ENCODE measurements at regions not wholly inside any gene's neighbourhood (a gene's known extent, or its start where the extent isn't known, plus 50 kb on each side); places are given as distances from the start of the nearest gene placed in this dataset.
"Not testable (repeated sequence)": the region's sequence is repeated elsewhere in the genome, so short reads cannot be mapped to it uniquely, and the experiment has no call there.

DNA sequence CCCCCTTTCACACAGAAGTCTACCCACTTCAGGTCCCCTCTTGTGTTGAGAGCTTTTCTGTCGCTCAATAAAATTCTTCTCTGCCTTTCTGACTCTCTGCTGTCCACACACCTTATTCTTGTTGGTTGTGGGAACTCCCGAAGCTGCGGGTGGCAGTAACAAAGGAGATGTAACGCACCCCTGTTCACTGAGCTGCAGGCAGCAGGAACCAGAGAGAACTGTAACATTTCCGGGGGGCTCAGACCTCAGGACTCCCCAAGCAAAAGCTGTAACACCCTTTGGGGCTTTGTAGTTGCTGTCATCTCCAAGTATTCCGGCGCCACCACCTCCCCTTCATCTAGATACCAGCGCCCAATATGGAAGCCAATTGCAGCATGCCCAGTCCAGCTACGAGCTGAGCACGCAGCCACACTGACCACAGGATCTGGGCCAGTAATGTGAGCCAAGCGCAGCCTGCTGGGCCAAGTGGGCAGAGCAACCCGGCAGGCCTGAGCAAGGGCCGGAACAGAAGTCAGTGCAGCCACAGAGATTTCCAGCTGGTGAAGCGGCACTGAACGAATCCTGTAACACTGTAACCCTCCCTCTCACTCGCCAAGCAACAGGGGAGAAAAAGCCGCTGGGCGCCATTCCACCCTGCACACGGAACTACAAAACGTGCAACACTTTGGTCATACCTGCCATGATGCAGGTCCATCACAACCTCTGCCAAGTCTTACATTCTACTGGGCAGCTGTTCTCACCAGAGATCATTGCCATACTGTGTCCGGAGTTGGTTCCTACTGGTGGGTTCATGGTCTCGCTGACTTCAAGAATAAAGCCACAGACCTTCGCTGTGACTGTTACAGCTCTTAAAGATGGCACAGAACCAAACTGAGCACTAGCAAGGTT, 194.3 kb downstream of the SPATA31A6 start:
- DNase-seq (ENCODE audit: low spot score): not testable (repeated sequence)

GRCh38 chr9:42378418-42378815, 195.0 kb downstream of the SPATA31A6 start:
- DNase-seq (ENCODE audit: low spot score): no peak

DNA sequence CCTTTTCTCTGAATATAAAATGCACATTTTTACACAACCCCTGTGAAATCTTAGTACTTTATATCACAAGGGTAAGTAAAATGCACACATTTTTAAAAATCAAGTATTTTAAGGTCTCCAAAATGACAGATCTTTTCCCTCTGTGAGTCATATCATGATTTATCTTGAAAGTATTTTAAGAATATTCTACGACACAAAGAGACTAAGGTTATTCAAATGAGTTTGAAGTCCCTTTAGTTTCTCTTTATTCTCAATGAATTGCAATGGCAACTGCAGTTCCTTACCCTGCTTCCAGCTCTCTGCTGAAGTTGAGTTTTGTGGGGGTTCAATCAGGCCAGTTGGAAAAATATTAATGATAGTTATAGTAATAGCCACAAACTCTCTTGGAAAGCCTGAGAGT, 196.1 kb downstream of the SPATA31A6 start:
- not testable (repeated sequence) for DNase-seq (ENCODE audit: low spot score)

GRCh38 chr9:42384585-42384984, 201.1 kb downstream of the SPATA31A6 start:
- DNase-seq (ENCODE audit: low spot score): not testable (repeated sequence)

GRCh38 chr9:42385574-42386120, 202.2 kb downstream of the SPATA31A6 start:
- not testable (repeated sequence) for DNase-seq (ENCODE audit: low spot score)

DNA sequence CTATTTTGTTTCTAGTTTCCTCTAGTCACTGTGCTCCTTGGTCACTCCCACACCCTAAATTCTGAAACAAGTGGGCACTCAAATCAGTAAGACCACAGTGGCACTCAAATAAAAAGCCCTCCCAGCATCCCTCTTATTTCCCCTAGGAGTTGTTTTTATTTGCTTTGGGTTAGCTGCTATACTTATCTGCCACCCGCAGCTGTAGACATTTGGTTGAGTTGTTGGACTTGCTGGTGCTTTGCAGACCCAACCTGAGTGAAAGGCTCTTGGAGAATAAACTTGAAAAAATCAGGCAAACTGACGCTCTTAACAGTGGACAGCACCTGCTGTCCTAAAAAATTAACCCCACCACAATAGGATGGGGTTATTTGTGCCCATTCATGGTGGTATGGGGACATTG, 203.0 kb downstream of the SPATA31A6 start:
- no peak for DNase-seq (ENCODE audit: low spot score)

DNA sequence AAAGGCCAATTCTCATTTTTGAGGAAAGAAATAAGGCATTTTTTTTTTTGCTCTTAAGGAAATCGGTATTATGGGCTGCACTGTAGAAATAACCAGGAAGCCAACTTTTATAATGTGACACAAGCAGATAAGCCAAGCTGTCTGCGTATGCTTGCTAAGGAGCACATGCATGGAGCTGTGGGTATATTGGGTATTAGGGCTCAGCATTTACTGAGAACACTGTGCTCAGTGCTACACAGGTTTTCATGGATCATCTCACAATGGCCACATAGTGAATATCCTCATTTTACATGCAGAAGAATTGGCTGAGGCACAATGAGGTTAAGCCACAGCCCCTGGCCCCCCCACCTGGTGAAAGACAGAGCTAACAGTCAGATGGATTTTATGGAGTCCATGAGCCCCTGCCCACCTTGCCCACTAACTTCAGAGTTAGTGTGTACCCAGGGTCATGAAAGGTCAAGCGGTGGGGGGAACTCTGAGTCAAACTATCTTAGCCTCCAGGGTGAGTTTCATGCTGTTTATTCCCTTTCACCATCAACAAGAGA, 204.8 kb downstream of the SPATA31A6 start:
- no peak for DNase-seq (ENCODE audit: low spot score)

DNA sequence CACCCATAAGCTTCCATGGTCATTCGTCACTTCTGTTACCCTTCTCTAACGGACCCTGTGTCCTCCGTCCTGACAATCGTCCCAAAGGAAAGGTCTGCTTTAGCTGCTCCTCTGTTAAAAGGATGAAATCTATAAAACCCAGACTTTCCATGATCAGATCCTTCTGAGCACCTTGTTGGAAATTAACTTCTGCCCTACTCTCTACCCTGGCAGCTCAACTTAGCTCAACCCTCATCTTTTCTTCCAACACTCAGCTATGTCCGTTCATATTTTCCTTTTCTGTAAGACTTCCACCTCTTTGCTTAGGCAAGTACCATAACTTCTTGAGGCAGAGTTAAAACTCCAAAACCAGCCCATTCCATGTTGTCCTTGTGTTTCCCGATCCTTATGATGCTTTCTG, 205.4 kb downstream of the SPATA31A6 start:
- no peak for DNase-seq (ENCODE audit: low spot score)

- DNase-seq (ENCODE audit: low spot score): not testable (repeated sequence)
Observed at GRCh38 chr9:42392773-42393455, 209.5 kb downstream of the SPATA31A6 start.

- no peak for DNase-seq (ENCODE audit: low spot score)
Observed at GRCh38 chr9:42396318-42396717, 212.9 kb downstream of the SPATA31A6 start.

GRCh38 chr9:42397336-42397735, 213.9 kb downstream of the SPATA31A6 start:
- not testable (repeated sequence) for DNase-seq (ENCODE audit: low spot score)

DNA sequence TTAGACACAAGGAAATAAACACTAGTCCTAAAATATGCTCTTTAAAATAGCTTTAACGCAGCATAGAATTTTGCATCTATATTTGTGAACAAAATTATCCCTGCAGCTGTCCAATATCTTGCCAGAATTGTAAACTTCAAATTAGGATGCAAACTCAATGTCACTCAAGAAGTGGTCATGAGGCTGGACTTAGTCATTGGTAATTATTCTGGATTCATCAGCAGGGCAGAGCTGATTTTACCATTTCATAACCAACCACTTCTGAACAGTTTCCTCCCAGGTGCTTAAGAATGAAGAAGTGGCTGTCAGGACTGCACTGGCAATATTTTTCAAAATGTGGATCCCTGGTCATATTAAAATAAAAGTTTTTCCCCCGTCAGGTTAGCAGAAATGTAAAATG, 219.5 kb downstream of the SPATA31A6 start:
- DNase-seq (ENCODE audit: low spot score): not testable (repeated sequence)

DNA sequence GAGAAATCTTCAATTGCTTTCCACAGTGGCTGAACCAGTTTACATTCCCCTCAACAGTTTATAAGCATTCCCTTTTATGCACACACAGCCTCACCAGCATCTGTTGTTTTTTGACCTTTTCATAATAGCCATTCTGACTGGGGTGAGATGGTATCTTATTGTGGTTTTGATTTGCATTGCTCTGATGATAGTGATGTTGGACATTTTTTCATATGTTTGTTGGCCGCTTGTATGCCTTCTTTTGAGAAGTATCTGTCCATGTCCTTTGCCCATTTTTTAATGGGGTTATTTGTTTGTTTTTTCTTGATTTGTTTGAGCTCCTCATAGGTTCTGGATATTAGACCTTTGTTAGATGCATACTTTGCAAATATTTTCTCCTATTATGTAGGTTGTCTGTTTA, 226.1 kb downstream of the SPATA31A6 start:
- not testable (repeated sequence) for DNase-seq (ENCODE audit: low spot score)

GRCh38 chr9:42412354-42412753, 228.9 kb downstream of the SPATA31A6 start:
- DNase-seq (ENCODE audit: low spot score): not testable (repeated sequence)

- not testable (repeated sequence) for DNase-seq (ENCODE audit: low spot score)
Observed at GRCh38 chr9:42414865-42415264, 231.4 kb downstream of the SPATA31A6 start.

DNA sequence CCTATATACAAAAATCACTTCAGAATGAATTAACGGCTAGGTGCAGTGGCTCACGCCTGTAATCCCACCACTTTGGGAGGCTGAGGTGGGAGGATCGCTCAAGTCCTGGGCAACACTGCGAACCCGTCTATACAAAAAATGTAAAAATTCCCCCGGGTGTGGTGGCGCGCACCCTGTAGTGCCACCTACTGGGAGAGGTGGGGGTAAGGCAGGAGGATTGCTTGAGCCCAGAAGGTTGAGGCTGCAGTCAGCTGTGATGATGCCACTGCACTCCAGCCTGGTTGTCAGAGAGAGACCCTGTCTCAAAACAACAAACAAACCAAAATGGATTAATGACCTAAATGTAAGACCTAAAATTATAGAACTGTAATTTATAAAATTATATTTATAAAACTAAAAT, 236.2 kb downstream of the SPATA31A6 start:
- DNase-seq (ENCODE audit: low spot score): not testable (repeated sequence)

GRCh38 chr9:42420324-42420723, 236.9 kb downstream of the SPATA31A6 start:
- DNase-seq (ENCODE audit: low spot score): not testable (repeated sequence)

DNA sequence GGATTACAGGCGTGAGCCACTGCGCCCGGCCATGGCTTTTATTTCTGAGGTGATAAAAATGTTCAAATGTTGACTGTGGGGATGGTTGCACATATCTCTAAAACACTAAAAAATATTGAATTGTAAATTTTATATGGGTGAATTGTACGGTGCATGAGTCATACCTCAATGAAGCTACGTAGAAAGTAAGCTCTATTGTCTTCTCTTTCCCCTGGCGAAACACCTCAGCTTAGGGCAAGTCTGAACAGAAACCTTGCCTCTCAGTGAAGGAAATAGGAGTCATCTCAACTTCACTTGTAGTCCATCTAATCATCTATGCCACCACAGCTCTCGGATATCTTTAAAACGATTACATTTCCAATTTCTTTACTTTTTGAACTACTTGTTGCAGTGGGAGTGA, 238.2 kb downstream of the SPATA31A6 start:
- not testable (repeated sequence) for DNase-seq (ENCODE audit: low spot score)

DNA sequence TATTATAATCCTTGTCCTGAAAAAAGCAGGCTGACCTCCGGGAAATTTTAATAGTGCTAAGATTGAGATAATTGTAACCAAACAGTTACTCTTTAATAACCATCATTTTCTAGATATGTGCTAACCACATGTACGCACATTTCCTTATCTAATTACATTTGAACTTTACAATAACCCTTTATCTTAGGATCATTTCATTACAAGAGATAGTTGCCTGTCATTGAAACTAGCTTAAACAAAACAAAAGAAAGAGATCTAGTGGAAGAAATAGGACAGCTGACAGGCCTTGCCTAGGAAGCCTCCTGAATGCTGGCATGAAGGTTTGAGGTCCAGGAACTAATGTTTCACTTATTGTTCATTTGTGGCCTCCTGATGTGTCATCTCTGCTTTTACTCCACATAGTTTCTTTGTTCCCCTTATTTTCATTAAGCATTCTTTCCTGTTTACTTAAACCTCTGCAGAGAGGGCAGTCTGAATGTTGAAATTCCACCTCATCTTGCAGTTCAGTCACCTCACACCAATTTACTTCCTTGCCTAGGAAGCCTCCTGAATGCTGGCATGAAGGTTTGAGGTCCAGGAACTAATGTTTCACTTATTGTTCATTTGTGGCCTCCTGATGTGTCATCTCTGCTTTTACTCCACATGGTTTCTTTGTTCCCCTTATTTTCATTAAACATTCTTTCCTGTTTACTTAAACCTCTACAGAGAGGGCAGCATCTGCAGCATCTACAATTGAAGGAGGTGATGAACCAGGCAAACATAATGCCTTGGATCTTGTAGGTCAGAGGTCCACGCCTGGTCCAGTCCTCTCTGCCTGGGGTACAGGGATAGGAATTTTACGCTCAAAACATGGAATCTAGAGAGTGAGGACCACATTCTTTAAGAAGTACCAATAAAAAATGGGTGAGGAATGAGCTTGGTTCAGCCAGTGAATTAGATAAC, 247.5 kb downstream of the SPATA31A6 start:
- DNase-seq (ENCODE audit: low spot score): not testable (repeated sequence)

GRCh38 chr9:42431616-42432010, 248.2 kb downstream of the SPATA31A6 start:
- not testable (repeated sequence) for DNase-seq (ENCODE audit: low spot score)

Data from HT-29 (cell line).